ENCODE measurements at regions not wholly inside any gene's neighbourhood (a gene's known extent, or its start where the extent isn't known, plus 50 kb on each side); places are given as distances from the start of the nearest gene placed in this dataset.

GRCh38 chr13:104937881-104938280 is 1597.6 kb downstream of the EFNB2 start:
- no peak for TF ChIP-seq CTCF (IDR thresholded peaks at IDR 0.05)
- no peak for TF ChIP-seq EP300 (IDR thresholded peaks at IDR 0.05)
- no peak for TF ChIP-seq POLR2AphosphoS5 (IDR thresholded peaks at IDR 0.05)
- no peak for TF ChIP-seq POLR2A (IDR thresholded peaks at IDR 0.05; ENCODE audit: low read depth)

Measured in esophagus muscularis mucosa (tissue), 4 donors.